K562 (cell line): ENCODE measurements at regions not wholly inside any gene's neighbourhood (a gene's known extent, or its start where the extent isn't known, plus 50 kb on each side); places are given as distances from the start of the nearest gene placed in this dataset.
"Not testable (repeated sequence)": the region's sequence is repeated elsewhere in the genome, so short reads cannot be mapped to it uniquely, and the experiment has no call there.

ENCODE experiments used
- ATAC-seq: fragments of 200-7000 bp; cut with Tn5 transposase; 3 replicates; pipeline ENCODE4 v1.9.1; 2020; ENCODE audit warnings: moderate library complexity
- BruUV-seq: library from RNA; stranded (reverse); fragments of 400-500 nt; replicated peaks from 2 replicates; lab custom pipeline; 2021; lab: Mats Ljungman, UMichigan
- CTCF ChIA-PET: fragments of 300-600 bp; formaldehyde crosslinking; extraction: SDS; loops from one replicate; lab custom pipeline; 2021; ENCODE audit warnings: low intra/inter-chr PET ratio; lab: Yijun Ruan, JAX
- POLR2A ChIA-PET: fragments of 300-600, 350-650 bp; sonication (Branson Sonifier 250); formaldehyde crosslinking; extraction: SDS; loops from one replicate; lab custom pipeline; 2021; ENCODE audit warnings: antibody characterized with exemption, inconsistent platforms; lab: Yijun Ruan, JAX
- DNase-seq, 4 experiments: peaks; one replicate each; pipeline versions ENCODE4 v3.0.0 to v3.0.0-alpha.2; 2011 to 2018; ENCODE audit warnings: low spot score in 3 of 4, mixed read lengths in 3 of 4; ENCODE audit errors: extremely low read depth in 1 of 4
- FAIRE-seq: peaks from 2 replicates; lab custom pipeline; 2011; peaks lifted over from hg19 to GRCh38; lab: Jason Lieb, UNC
- H2AFZ ChIP-seq: 2 replicates; pipeline ENCODE4 v1.6.0; 2011; ENCODE audit warnings: low read depth, low read length, control low read depth, inconsistent platforms
- H3K27ac ChIP-seq: fragments of 200-600 bp; 3 replicates; pipeline ENCODE4 v1.8.0; 2011; ENCODE audit warnings: low read depth, mild to moderate bottlenecking, control low read depth, inconsistent platforms, low read length, moderate library complexity, mixed read lengths; ENCODE audit errors: extremely low read depth
- H3K27me3 ChIP-seq, 2 experiments: fragments of 300-600 bp in 1 of 2; 2 replicates in 1 of 2; 3 replicates in 1 of 2; pipeline versions ENCODE4 v1.6.0 to v1.8.0; 2011; ENCODE audit warnings: inconsistent platforms in 2 of 2, low read length in 2 of 2, mild to moderate bottlenecking in 1 of 2, mixed read lengths in 1 of 2, moderate library complexity in 1 of 2; ENCODE audit not compliant: control insufficient read depth in 2 of 2, insufficient read depth in 2 of 2
- H3K36me3 ChIP-seq: fragments of 300-600 bp; 3 replicates; pipeline ENCODE4 v1.8.0; 2011; ENCODE audit warnings: mild to moderate bottlenecking, low read length, inconsistent platforms; ENCODE audit not compliant: control insufficient read depth, insufficient read depth
- H3K4me1 ChIP-seq, 2 experiments: fragments of 200-600 bp in 1 of 2; replicated peaks in 1 of 2; 2 replicates in 1 of 2; 3 replicates in 1 of 2; pipeline versions ENCODE4 v1.5.1 to v1.8.0; 2011; ENCODE audit warnings: inconsistent platforms in 2 of 2, low read length in 2 of 2, mild to moderate bottlenecking in 1 of 2, mixed read lengths in 1 of 2, moderate library complexity in 1 of 2; ENCODE audit not compliant: control insufficient read depth in 2 of 2, insufficient read depth in 2 of 2
- H3K4me2 ChIP-seq: 2 replicates; pipeline ENCODE4 v1.6.1; 2011; ENCODE audit warnings: low read length, control low read depth, inconsistent platforms, mixed read lengths; ENCODE audit not compliant: insufficient read depth
- H3K4me3 ChIP-seq: fragments of 200-600 bp; sonication (generic), shearing (Covaris generic); 2 replicates; pipeline ENCODE4 v1.5.1; 2016; ENCODE audit warnings: control low read depth, inconsistent platforms
- H3K79me2 ChIP-seq: fragments of 200-600 bp; 3 replicates; pipeline ENCODE4 v1.8.0; 2011; ENCODE audit warnings: low read length, inconsistent platforms; ENCODE audit not compliant: control insufficient read depth, insufficient read depth
- H3K9ac ChIP-seq, 2 experiments: 2 replicates each; pipeline versions ENCODE4 v1.6.0 to v1.6.1; 2011; ENCODE audit warnings: low read depth in 2 of 2, low read length in 2 of 2, control low read depth in 1 of 2, inconsistent platforms in 1 of 2, mild to moderate bottlenecking in 1 of 2, mixed read lengths in 1 of 2; ENCODE audit not compliant: insufficient read depth in 1 of 2
- H3K9me1 ChIP-seq: one replicate; pipeline ENCODE4 v1.6.0; 2011; ENCODE audit warnings: inconsistent platforms, mild to moderate bottlenecking, low read length, moderate library complexity; ENCODE audit not compliant: control insufficient read depth, insufficient read depth
- H3K9me3 ChIP-seq: replicated peaks from 2 replicates; pipeline ENCODE4 v1.5.1; 2011; ENCODE audit warnings: low read depth, low read length, inconsistent platforms; ENCODE audit not compliant: control insufficient read depth, insufficient read depth
- H4K20me1 ChIP-seq: replicated peaks from 2 replicates; pipeline ENCODE4 v1.6.1; 2011; ENCODE audit warnings: low read length, inconsistent platforms, mixed read lengths; ENCODE audit not compliant: control insufficient read depth, insufficient read depth
- E4F1 ChIP-seq: fragments of 250-450 bp; sonication (Bioruptor Pico); IDR thresholded peaks from 2 replicates; pipeline ENCODE4 v1.5.0; 2021; ENCODE audit warnings: mild to moderate bottlenecking, borderline replicate concordance
- TOE1 ChIP-seq, 2 experiments: fragments of 450-650 bp in 1 of 2; sonication (generic) in 1 of 2; formaldehyde crosslinking in 1 of 2; IDR thresholded peaks; 2 replicates each; pipeline versions ENCODE4 v1.7.1 to v1.8.0; 2016 to 2022; ENCODE audit warnings: borderline replicate concordance in 2 of 2, mild to moderate bottlenecking in 2 of 2, antibody characterized with exemption in 1 of 2, inconsistent platforms in 1 of 2, low read depth in 1 of 2, missing genetic modification reagents in 1 of 2, moderate library complexity in 1 of 2
- ZNF212 ChIP-seq: fragments of 450-650 bp; formaldehyde crosslinking; IDR thresholded peaks from 2 replicates; pipeline ENCODE4 v1.4.0; 2020; ENCODE audit warnings: mild to moderate bottlenecking
- WGBS: fragments of 100-300 bp; shearing (Covaris generic); methylation state at CpG from one replicate; pipeline ENCODE4 v1.1.6; 2016; ENCODE audit warnings: low coverage, mixed read lengths; ENCODE audit not compliant: insufficient coverage; ENCODE audit errors: missing lambda C conversion rate; 5-methylcytosine and 5-hydroxymethylcytosine counted together
- in situ Hi-C: fragments of 300-500 bp; cut with MboI; formaldehyde crosslinking; loops from 4 replicates; pipeline ENCODE4 v1.15.0; 2018; ENCODE audit warnings: inconsistent platforms, mixed read lengths
- intact Hi-C: fragments of 100-400 bp; cut with micrococcal nuclease; formaldehyde crosslinking; loops from 2 replicates; pipeline ENCODE4 v1.14.2; 2022

GRCh38 chr6:137631323-137631722, 137.1 kb upstream of the OLIG3 start (continued):
- TF ChIP-seq E4F1 (no peak), TOE1 (IDR thresholded peaks at IDR 0.05; ENCODE audit: borderline replicate concordance) (no peak), TOE1 (CRISPR knock-in tag; IDR thresholded peaks at IDR 0.05; ENCODE audit: borderline replicate concordance, low read depth) (no peak), ZNF212 (CRISPR knock-in tag) (no peak)

- H3K4me3 ChIP-seq, CTCF ChIA-PET, ATAC-seq, H3K36me3 ChIP-seq, H4K20me1 ChIP-seq, BruUV-seq, H3K9me3 ChIP-seq, H2AFZ ChIP-seq, FAIRE-seq, intact Hi-C loops, H3K79me2 ChIP-seq, H3K4me2 ChIP-seq, POLR2A ChIA-PET, H3K9ac ChIP-seq, H3K27ac ChIP-seq, DNase-seq, H3K4me1 ChIP-seq, H3K9me1 ChIP-seq: not testable (repeated sequence)
- WGBS: 1% methylated on average over 9 of the region's 9 CpGs
- H3K27me3 ChIP-seq: peaks cover 4 to 10% of the 10 kb centered on the region in 2 experiments; a peak in 4 of 5 replicates
- in situ Hi-C loops: loop anchor here (10.0 to 25.0 kb wide), 2 partner anchors 549 to 797 kb away; no protein-coding TSS in a partner anchor
Measured at GRCh38 chr6:137634177-137634576, 140.0 kb upstream of the OLIG3 start.
